OCI-M1 (cell line): ENCODE measurements at regions not wholly inside any gene's neighbourhood (a gene's known extent, or its start where the extent isn't known, plus 50 kb on each side); places are given as distances from the start of the nearest gene placed in this dataset.
A peak's percentile ranks its signal among the peaks of the same experiment; 100 is the strongest.
"Not testable (repeated sequence)": the region's sequence is repeated elsewhere in the genome, so short reads cannot be mapped to it uniquely, and the experiment has no call there.

Experiments used
- DNase-seq: peaks from one replicate; lab custom pipeline; 2025; lab: John Stamatoyannopoulos, UW

DNA sequence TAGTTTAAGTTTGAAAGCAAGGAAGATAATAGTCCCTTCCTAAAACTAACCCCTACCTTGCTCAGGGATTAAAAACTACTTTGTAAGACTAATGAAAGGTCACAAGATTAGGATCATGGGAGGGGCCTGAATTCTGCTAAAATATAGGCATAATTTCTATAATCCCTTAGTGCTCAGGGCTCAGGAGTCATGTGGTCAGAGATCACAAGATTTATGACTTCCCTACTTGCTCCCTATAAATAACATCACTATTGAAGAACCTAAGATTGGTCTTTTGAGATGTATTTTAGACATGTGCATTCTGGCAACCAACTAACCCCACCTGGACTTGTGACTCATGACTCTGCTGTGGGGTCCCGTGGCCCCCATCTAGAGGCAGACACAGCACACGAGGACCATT, 81.1 kb downstream of the STMND1 start:
- peak; percentile 55 for DNase-seq

DNA sequence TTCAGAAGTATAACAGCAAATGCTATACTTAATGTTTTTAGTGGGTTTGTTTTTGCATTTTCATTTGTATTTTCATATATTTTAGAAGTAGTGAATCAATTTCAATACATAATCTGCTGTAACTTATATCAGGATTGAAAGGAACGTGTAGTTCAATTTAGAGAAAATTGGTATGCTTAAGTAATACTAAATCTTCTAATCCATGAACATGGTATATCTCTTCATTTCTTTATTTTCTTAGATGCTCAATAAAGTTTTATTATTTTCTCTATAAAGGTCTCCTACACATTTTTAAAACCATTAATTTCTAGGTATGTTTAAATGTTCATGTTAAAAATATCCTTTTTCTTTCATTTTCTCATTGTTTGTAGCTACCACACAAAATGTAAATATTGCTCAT, 85.1 kb downstream of the STMND1 start:
- DNase-seq, result no peak

DNA sequence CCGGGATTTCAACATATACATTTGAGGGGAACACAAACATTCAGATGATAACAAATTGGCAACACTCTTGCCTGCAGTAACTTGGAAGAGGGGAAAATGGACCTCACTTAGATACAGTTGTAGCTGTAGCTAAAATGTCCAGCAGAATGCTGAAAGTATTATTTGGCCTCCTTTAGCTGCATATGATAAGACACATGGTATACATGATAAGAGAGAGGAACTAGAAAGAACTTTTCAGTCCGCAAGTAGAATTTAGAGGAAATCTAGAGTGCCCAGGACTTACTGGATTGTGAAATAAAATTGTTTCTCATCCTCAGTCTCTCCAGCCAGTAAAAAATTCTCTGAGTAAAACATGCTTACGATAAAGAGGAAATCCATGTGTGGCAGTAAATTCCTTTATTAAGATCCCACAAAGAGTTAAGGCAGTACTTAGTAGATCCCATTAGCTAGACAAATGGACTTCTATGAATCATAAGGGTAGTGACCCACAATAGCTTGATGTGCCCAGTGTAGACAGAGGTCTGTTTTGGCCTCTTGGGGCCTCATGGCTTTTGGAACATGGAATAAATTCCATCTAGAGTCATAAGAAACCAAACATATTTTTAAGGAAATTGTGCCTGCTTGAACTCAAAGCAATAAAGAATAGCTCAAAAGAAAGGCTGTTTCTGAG, 87.9 kb upstream of the RBM24 start:
- peak; percentile 94 for DNase-seq

DNA sequence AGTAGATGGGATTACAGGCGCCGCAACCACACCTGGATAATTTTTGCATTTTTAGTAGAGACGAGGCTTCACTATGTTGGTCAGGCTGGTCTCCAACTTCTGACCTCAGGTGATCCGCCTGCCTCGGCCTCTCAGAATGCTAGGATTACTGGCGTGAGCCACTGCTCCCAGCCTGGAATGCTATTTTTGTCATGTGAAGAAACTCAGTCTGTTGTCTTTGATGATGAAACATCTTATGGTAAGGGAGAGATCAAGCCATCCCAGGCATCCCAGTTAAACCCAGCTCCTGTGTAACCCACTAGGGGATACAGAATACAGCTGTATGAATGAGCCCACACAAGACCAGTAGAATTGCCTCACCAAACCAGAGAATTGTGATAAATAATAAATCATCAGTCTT, 83.6 kb upstream of the RBM24 start:
- no peak for DNase-seq

GRCh38 chr6:17200395-17200794, 80.8 kb upstream of the RBM24 start:
- no peak for DNase-seq

GRCh38 chr6:17202526-17202925, 78.6 kb upstream of the RBM24 start:
- no peak for DNase-seq

DNA sequence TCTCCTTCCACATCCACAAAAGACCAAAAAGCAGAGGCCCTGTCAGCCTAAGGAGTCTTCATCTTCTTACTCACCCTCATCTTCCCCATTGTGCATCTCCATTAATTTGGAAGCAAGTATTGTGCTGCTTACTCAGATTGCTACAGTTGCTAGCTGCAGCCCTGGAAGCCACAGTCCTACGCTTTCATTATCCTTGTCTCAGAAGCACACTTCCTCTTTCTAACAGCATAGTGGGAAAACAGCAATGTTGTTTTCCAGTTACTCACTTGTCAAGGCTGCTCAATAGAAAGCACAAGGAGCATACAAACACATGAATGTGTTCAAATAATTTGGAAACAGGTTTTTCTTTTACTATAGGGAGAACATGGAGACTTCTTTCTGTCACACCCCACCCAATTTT, 76.6 kb upstream of the RBM24 start:
- peak; percentile 76 for DNase-seq

GRCh38 chr6:17206566-17207072, 74.5 kb upstream of the RBM24 start:
- no peak for DNase-seq

- DNase-seq, result no peak
Measured at GRCh38 chr6:17207281-17207680, 73.9 kb upstream of the RBM24 start.

GRCh38 chr6:17210683-17211082, 70.5 kb upstream of the RBM24 start:
- DNase-seq, result no peak

DNA sequence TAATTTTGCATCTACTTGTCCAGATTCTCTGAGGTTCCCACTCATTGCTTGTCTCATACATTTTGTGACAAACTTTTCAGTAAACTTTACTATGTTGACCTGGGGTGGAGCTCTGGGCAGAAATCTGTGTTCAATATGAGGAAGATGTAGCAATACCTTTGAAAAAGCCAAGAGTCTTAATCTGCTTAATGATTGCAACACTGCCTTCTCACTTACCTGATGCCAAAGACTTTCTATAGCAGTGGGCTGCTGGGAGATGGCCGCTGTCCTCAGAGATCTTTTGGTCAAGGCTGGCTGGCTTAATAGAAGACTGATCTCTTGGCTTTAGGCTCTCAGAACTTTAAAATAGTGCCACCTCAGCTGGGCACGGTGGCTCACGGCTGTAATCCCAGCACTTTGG, 70.1 kb upstream of the RBM24 start:
- no peak for DNase-seq

GRCh38 chr6:17212546-17213371, 68.4 kb upstream of the RBM24 start:
- DNase-seq, result no peak

GRCh38 chr6:17214106-17214505, 67.1 kb upstream of the RBM24 start:
- DNase-seq, result no peak

DNA sequence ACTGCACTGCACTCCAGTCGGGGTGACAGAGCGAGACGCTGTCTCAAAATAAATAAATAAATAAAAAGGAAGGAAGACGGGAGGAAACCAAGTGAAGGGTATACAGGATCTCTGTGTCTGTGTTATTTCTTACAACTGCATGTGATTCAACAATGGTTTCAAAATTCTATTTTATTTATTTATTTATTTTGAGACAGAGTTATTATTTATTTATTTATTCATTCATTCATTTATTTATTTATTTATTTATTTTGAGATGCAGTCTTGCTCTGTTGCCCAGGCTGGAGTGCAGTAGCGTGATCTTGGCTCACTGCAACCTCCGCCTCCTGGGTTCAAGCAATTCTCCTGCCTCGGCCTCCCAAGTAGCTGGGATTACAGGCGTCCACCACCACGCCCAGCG, 64.2 kb upstream of the RBM24 start:
- not testable (repeated sequence) for DNase-seq

GRCh38 chr6:17218023-17218748, 63.0 kb upstream of the RBM24 start:
- DNase-seq, result no peak

DNA sequence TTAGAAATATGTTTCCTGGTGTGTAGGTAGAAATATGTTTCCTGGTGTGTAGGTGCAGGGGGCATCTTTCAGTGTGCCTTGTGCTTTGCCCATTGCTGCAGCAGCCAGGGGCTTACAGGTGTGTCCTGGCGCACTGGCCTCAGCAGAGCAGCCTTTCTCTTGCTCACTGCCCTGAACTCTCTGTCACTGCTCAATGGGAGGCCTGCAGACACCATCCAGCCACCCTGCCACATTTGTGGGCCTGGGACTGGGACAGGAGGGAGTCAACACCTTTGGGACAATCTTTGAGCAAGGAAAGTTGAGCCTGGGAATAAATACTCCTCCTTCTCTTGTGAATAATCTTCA, 62.4 kb upstream of the RBM24 start:
- DNase-seq, result no peak

- DNase-seq, result no peak
Measured at GRCh38 chr6:17219098-17219497, 62.1 kb upstream of the RBM24 start.

DNA sequence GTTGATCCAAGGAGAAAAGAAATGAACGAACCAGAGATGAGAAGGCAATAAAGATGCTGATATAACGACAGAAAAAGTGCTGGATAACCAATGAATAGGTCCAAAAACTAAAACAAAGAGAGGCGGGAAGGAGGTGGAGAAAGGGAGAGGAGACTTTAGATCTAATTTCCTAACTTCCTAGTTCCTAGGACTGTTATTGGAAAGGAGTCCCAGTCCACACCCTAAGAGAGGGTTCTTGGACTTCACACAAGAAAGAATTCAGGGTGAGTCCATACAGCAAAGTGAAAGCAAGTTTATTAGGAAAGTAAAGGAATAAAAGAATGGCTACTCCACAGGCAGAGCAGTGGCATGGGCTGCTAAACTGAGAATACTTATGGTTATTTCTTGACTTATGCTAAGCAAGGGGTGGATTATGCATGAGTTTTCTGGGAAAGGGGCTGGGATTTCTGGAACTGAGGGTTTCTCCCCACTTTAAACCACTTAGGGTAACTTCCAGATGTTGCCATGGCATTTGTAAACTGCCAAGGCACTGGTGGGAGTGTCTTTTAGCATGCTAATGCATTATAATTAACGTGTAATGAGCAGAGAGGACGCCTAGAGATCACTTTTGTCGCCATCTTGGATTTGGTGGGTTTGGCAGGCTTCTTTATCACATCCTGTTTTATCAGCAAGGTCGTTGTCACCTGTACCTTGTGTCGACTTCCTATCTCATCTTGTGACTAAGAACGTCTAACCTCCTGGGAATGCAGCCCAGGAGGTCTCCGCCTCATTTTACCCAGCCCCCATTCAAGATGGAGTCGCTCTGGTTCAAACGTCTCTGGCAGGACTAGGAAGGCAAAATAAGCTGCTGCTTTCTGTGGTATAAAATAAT, 60.9 kb upstream of the RBM24 start:
- no peak for DNase-seq

- DNase-seq, result no peak
Measured at GRCh38 chr6:17224056-17224455, 57.1 kb upstream of the RBM24 start.

DNA sequence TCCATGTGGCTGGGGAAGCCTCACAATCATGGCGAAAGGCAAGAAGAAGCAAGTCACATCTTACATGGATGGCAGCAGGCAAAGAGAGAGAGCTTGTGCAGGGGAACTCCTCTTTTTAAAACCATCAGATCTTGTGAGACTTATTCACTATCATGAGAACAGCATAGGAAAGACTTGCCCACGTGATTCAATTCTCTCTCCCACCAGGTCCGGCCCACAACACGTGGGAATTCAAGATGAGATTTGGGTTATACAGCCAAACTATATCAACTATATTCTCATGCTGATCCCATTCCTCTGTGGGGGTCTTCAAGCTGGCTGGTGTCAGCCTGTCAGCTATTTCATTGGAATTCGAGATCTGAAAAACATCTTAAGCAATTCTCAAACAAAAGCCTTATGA, 56.7 kb upstream of the RBM24 start:
- DNase-seq, result not testable (repeated sequence)

- no peak for DNase-seq
Measured at GRCh38 chr6:17225767-17226630, 55.2 kb upstream of the RBM24 start.
